Occipital lobe (tissue), 1 donor: ENCODE measurements at regions not wholly inside any gene's neighbourhood (a gene's known extent, or its start where the extent isn't known, plus 50 kb on each side); places are given as distances from the start of the nearest gene placed in this dataset.

ENCODE experiments used
- DNase-seq: peaks from one replicate; lab custom pipeline; 2025; lab: John Stamatoyannopoulos, UW

DNA sequence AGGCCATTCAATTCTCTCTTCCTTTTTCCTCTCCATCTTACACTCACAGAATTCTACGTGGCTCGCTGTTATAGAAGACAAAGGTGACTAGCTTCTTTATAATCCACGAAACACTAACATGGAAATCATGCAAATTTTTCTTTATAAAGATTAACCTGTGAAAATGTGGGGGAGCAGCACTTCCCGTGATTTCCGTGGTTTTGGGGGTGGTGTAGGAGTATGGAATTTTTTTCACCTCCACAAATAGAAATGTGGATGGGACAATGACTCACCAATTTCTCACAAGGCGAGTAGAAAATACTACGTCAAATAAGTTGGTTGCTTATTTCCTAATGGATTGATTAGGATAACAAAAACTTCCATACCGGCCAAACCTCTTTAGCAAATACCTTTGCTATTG lies 719.2 kb upstream of the TENM3 start:
- DNase-seq = no peak

DNA sequence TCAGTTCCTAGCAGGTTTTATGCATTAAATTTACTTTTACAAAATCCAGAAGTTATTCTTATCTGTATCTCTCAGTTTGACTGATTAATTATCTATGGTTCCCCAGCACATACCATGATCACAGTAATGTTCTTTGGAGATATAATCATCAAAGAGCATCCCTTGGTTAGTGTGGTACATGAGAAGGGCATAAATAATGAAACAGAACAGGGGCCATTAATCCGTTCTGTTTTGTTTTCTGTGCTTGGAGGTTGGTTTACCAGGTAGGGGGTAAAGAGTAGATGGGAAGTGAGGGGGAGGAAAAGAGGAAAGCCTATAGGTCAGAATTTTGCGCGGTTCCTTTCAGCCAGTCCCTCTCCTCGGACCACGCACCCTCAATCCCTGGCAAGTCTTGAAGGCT lies 718.7 kb upstream of the TENM3 start:
- no peak for DNase-seq

DNA sequence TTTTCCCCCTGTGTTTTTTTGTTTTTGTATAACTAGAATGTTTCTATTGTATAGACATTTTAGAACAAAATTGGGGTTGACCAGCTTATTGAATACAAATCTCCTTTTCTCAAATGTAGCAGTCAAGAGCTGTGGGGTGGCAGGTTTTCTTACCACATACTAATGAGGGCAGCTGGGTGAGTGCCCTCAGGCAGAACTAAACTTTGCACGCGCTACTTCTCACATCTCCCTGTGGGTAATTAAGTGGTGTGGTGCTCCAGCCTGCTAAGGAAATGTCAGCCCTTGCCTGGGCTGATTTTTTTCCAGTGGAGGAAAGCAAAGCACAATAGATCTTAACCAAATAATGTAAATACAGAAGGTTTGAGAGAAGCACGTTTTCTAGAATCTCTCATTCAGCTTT lies 717.6 kb upstream of the TENM3 start:
- DNase-seq = no peak

DNA sequence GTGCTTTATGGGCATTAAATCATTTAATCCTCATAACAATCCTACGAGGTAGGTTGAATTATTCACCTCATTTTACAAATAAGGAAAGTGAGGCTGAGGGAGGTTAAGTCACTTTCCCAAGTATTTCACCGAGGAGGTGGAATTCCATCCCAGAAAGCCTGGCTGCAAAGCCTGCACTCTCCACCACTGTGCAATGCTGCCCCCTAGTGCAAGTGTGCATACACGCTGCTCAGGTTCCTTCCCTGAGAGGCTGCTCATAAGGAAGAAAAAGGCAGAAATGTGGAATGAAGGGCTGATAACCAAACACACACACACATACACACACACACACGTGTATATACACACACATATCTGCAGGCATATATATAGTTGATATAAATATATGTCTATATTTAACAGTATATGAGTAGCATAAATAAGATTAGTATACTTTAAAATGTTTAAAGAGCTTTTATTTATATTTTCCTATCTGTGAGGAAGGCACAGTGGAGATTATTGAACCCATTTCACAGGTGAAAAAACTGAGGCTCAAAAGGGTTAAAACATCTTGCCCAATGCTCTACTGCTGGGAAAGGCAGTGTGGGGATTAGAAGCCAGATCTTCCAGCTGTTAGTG lies 714.5 kb upstream of the TENM3 start:
- DNase-seq = peak; percentile 13

DNA sequence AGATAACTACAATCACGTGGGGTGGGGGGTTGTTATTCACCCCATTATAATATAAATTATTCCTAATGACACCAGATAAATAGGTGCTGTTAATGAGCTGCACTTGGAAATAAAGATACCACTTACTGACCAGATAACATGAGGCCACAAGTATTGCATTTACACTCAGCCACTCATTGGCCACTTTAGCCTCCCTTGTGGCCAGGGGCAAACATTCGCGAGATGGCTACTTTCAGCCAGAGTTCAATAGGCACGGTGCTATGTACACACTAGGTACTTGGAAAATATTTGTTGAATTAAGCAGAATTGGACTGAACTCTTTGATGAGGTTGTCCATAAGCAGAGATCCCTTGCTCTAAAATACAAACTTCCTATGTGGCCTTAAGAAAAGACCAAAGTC lies 713.7 kb upstream of the TENM3 start:
- DNase-seq = no peak

DNA sequence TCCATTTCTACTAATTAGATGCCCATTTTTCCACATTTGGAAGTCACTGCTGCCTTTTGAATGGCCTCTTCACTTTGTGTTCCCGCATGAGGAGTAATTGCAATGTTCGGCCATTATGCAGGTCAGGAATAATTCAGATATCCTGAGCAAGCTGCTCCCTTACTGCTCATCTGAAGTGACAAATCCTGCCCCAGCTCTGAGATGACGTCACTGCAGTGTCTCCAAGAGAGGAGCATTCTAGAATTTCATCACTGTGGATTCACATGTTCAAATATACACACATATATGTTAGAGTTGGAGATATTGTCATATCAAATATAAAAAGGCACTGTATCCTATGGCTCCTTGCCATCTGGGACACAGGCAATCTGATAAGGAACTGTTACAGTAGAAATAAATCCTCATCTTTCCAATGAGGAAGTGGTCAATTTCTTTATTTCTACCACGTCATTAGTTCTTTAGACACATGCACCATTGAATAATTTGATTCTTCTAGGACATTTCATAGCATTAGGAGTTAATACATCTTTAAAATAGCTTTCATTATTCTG lies 706.9 kb upstream of the TENM3 start:
- DNase-seq = no peak

DNA sequence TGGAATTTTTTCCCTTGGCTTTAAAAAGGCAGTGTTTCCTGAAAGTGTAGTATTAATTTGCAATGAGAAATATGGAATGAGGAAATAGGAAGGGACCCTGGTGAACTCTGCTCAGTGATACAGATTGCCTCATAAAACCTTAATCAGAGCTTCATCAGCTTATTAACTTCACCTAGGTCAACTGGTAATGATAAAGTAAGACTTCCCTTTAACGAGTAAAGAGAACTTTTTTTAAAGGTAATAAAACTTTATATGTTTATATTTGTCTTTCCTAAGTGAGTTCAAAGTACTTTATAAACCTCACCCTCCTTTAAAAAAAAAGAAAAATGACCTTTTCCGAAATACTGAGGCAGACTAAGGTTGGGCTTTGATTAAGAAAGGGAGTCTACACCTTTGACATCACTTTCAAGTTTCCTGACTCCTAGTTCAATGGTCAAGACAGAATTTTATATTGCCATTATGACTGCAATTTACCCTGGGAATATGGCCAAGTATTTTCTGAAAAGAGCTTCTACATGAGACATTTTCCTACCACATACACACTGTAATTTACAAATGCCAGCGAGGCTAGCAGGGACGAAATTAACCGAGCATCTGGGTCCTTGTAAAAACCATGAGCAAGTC lies 706.3 kb upstream of the TENM3 start:
- no peak for DNase-seq

DNA sequence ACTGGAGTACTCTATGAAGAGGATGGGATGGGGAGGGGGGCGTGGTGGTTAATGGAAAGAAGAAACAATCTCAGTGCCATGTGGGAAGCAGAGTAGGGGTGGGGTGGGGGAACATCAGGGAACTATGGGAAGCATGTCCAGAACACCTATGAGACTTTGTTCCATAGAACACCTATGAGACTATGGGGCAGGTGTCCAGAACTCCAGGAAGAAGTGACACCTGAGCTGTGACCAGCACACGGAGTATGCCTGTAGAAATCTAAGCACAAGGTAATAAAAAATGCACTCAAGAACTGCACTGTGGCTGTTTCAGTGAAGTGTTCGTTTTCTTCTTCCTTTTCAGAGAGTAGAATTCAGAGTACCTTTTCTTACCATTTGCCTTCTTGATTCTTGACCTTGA lies 704.8 kb upstream of the TENM3 start:
- no peak for DNase-seq

DNA sequence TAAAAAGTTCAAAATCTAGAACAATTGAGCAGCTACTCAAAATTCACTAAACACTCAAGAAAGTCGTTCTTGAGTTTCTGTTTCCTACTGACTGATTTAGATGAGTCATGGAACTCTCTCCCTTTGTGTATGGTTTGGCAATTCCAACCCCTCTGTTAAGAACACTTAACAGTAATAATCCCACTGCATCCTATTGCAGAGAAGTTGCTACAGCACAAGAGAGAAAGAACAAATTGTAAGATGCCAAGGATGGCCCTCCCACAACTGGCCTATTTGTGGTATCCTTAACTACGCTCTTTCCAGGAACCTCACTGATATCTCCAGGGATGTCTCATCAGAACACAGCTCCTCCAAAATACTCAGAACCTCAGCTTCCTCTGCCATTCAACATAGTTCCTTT lies 701.8 kb upstream of the TENM3 start:
- no peak for DNase-seq

DNA sequence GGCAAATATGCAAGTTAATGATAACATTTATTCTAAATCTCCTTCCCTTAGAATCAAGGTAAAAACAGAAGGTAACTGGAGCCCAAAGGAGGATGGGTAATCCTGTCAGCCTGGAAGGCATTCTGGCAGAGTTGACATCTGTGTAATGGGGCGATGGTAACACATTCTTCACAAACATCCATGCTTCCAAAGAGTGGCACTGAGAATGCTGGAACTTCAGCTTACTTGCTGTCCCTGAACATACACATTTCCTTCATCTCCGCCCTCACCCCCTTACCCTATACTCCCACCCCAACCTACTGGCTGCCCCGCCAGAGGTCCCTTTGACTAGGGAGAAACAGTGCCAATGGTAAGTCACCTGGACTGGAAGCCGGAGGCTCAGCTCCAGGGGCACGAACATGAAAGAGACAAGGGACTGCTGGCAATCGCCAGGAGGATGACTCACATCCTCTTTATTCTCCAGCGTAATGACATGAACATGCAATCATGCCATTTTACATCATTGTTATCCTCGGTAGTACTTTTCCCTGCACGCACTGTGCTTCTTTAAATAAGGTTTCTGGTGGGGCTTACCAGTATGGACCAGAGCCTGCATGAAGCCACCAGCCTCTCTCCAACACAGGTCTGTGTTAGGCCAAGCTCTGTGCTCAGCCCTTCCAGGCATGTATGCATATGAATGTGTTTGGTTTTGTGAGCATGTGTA lies 694.2 kb upstream of the TENM3 start:
- no peak for DNase-seq

DNA sequence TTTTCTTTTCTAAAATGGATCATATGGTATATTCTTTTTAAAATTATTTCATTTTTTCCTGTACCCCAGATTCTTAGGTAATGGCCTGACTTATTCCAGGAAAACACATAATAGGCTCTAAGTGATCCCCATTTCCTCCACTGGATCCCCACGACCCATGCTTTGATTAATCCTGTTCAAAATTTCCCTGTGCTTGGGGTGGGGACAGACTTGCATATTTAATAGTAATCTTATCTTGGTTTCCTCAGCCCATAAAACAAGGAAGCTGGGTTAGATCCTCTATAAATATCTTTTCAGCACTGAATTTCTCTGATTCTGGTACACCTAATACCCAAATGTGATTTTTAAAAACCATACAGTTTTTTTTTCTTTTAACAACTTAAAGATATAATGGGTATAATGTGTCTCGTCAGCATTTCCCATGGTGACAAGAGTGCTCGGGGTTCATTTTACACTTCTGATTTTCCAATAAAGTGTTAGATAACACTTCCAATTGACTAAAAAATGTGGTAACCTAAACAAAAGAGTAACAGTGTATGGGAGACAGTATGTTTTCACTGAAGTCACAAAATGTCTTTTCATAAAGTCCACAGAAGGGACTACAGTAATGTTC lies 693.5 kb upstream of the TENM3 start:
- DNase-seq = no peak

DNA sequence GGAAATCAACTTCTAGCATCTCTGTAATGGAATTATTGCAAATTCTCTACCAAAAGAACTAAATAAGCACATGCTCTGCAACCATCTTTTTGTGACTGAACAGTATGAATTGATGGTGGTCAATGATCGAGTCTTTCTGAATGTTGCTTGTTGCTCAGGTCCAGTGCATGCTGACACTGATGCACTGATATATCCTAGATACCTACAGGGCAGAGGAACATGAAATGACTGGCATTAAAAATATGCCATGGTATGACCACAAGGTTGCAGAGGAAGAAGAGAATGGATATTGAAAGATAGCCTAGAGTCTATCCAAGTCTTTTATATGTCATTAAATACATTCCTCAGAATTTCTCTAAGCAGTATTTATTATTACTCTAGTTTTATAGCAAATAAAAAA lies 692.8 kb upstream of the TENM3 start:
- DNase-seq = no peak

DNA sequence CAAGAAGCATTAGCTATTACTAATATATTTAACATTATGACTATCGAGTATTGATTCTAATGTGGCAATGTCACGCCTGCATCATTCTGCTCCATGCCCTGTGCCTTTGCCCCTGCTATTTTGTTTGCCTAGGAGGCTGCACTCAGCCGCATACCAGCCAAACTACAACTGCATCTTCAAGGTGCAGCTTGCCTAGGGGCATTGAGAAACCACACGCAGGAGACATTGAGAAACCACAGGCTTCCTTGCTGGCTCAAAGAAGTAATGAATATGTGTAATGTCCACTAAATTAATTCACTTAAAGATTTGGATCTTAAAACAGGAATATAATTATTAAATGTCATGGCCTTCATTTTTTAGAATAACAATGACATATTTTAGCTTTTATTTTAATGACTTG lies 683.6 kb upstream of the TENM3 start:
- DNase-seq = no peak

DNA sequence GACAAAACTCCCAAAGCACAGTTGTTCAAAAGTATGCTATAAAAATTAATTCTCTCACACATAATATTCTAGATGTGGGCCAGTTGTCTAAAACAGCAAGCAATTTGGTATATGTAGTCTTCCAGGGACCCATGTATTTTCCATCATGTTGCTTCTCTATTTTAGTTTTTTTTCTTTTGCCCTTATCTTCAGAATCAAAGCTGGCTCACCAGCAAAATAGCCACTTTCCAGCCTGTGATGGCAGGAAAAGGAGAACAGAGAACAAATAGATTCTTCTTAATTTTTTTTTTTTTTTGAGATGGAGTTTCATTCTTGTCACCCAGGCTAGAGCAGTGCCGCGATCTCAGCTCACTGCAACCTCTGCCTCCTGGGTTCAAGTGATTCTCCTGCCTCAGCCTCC lies 680.8 kb upstream of the TENM3 start:
- DNase-seq = no peak

DNA sequence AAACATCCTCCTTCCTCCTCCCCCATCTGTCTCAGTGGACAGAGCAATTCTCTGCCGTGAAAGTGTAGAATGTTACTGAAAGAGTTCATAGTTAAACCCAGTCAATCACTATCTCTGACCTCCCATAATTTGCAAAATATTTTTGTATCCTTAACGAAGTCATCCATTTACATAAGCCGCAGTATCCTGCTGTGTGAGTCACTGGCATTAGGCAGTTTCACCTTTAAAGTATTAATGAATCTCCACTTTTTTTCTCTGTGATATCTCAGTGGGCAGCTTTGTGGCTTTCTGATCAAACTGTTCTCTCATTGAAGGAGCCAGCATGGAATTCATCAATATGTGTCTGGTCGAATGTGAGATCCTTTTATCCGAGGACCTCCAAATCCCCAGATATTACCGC lies 678.6 kb upstream of the TENM3 start:
- DNase-seq = no peak

DNA sequence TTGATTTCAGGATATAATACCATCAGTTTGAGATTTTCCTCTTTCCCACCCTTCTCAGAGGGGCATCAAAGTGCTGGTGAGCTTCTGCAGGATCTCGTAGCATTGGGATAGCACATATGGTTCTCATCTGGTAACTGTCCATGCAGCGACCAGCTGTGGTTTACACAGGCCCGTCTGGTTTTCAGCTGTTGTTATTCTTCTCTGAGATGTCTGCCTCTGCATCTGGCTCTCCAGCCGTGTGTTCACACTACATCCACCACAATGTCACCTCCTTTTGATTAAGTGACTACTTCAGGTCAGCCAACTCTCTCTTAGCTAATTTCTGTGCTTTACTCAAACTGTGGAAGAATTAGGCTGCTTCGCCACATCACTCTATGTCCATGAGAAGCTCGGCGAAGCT lies 676.7 kb upstream of the TENM3 start:
- DNase-seq = no peak

DNA sequence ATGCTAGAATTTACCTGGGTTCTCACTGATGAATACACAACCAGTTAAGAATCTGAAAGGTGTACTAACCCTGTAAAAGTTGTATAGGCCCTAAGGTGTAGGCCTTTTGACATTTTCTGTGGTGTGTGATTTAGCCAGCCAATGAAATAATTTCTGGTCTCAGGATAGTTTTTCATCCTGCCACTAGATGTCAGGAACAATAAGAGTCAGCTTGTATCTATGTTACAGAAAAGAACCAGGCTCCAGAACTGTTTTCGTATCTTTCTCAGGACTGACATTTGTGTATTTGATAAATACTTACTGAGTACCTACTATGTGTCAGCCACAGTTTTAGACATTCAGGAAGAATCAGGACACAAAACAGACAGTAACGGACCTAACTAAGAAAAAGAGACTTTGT lies 673.6 kb upstream of the TENM3 start:
- no peak for DNase-seq

DNA sequence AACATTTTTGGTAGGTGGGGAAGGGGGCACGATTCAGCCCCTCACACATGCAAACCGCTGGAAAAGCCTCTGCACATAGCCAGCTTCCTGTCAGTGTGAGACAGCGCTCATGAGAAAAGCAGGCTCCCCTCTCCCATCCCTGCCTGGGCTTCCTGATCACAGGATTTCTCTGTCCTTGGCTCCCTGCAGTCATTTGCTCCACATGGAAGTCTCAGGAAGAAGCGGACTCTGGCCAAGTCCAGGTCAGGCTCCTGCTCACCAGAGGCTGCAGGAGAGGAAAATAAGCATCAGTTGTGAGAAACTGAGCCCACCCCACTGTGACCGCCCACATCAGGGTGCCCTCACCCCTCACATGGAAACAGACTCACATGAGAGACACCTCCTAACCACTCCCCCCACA lies 664.3 kb upstream of the TENM3 start:
- no peak for DNase-seq

DNA sequence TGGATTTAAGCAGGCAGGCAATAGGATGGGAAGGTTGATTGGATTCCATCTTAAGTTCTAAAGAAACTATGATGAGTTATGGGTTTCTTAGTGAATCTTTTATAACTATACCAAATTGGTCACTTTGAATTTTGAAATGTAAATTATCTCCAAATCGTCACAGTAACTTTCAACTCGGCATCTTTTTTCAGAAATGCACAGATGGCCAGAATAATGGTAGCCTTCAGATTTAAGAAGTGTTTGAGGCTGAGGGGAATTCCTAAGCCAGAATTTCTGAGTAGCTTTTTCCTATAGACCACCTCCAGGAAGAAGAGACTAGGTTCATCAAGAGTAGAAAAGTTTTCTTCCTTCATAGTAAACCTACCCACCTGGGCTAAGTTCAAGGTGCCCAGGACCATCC lies 663.7 kb upstream of the TENM3 start:
- DNase-seq = no peak

DNA sequence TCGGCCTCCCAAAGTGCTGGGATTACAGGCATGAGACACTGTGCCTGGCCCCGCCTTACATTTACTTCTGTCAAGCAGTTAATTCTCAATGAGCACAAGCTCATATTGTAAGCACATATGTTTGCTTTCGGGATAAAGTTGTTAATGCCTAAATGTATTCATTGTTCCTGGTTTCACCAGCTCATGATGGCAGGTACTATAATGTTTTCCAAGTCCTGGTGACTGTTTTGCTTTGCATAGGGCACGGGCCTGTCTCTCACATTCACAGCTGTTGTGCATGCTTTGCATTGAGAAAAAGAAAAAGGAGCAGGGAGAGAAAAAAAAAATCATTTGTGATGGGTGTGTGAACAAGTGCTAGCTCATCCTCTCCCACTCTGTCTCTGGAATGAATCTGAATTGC lies 661.2 kb upstream of the TENM3 start:
- no peak for DNase-seq

DNA sequence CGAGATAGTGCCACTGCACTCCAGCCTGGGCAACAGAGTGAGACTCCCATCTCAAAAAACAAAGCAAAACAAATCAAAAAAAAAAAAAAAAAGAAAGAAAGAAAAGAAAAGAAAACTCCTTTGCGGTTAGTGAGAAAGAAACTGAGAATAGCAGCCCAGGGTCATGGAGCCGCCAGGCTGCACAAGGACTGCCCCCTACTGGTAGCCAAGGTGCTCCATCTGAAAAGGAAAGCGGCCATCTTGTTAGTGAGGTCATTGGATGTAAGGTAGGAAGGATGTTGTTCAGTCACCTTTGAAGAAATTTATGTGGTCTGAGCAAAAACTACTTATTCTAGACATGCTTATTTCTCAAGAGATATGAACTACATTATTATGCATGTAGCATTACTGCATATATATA lies 660.6 kb upstream of the TENM3 start:
- no peak for DNase-seq

DNA sequence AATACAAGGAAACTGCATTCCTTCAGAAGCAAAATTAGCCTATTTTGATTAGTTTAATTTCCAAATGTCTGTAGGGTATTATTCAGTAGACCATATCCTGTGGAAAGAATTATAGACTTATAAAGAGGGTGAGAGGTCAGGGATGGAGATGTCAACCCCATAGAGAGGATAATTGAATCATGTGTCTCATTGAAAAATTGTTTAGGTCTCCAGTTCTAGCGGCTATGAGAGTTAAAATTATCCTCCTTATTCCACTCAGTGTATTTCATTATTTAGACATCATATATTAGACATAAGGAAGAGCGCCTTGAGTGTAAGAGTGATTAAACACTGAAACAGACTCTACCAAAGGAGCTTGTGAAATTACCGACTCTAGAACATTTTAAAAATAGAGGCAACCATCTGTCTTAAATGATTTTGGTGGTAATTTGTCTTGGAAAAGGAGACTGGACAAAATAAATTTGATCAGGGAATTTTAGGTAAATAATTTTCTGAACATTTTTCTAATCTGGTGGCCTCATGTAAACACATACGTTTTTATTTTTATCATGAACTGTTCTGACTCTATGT lies 654.4 kb upstream of the TENM3 start:
- no peak for DNase-seq
